ENCODE measurements at regions not wholly inside any gene's neighbourhood (a gene's known extent, or its start where the extent isn't known, plus 50 kb on each side); places are given as distances from the start of the nearest gene placed in this dataset.

DNA sequence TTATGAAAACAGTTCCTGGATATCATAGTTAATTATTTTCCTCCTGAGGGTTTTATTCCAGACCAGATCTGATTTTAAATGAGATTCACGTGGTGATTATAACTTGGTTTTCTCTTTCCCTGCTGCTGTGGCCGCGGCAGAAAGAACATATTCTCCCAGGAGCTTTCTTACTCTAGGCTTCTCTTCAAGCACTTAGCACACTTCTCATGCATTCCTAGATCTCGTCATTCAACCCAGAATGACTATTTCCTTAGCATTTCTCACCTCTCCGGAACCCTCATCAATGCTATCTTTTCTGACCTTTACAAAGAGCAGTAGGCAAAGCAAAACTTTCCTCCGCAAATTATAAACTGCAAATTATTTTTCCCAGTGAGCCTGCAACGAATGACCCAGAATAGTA, 122.9 kb downstream of the GPAT3 start:
- CTCF ChIA-PET, result no interaction called here
- intact Hi-C loops (cut with micrococcal nuclease; ENCODE audit: unreplicated experiment), result no loop called here
- H3K4me1 ChIP-seq (ENCODE audit: control insufficient read depth, insufficient read depth, low read length), result no peaks in the 10 kb centered on the region
- DNase-seq (ENCODE audit: low read depth, low spot score) (no peak), ATAC-seq (no peak)
- in situ Hi-C loops (cut with HindIII; ENCODE audit: low pct_unique_long_range_greater_than_20kb, low sequenced_read_pairs), result no loop called here
- H3K4me3 ChIP-seq (ENCODE audit: low read depth in 2 of 2, low read length in 2 of 2), result no peak overlapping the region
- H3K27ac ChIP-seq (ENCODE audit: low read length), result no peak overlapping the region
- POLR2A ChIA-PET, result no interaction called here
- TF ChIP-seq POLR2AphosphoS5 (IDR thresholded peaks at IDR 0.05; ENCODE audit: low read depth, low read length) (no peak), CTCF (IDR thresholded peaks at IDR 0.05) (no peak), SIN3A (IDR thresholded peaks at IDR 0.05; ENCODE audit: borderline replicate concordance, insufficient read depth, low read depth, low read length) (no peak)
- BruUV-seq (replicated peaks), result no TSS peak
- H3K36me3 ChIP-seq (ENCODE audit: control insufficient read depth, insufficient read depth, low read length), result no peaks in the 10 kb centered on the region; the same call in 1 of the 2 replicates
- no peaks in the 10 kb centered on the region for H3K9me3 ChIP-seq (ENCODE audit: control insufficient read depth, insufficient read depth, low read depth, low read length)
- H3K27me3 ChIP-seq (ENCODE audit: control insufficient read depth, insufficient read depth, low read length), result no peaks in the 10 kb centered on the region

DNA sequence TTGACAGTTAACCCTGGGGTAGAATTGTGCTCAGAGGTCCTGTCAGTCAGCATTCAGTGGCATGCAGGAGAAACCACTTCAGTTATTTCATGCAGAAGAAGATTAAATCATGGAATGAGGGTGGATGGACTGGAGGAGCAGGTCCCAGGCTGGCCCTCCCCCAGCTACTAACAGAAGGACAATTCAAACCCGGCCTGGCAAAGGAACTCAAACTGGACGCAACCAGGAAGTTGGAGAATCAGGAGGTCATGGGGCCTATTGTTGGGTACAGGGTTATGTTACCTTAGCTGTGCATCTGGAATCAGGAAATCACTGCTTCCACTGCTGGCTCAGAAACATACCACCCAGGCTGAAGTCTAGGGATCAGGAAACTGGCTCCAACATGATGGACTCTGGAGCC, 121.4 kb downstream of the GPAT3 start:
- BruUV-seq (replicated peaks), result no TSS peak
- Histone ChIP-seq H3K27ac (ENCODE audit: low read length) (no peak overlapping the region), H3K36me3 (ENCODE audit: control insufficient read depth, insufficient read depth, low read length) (no peaks in the 10 kb centered on the region), H3K4me3 (ENCODE audit: low read depth in 2 of 2, low read length in 2 of 2) (no peak overlapping the region), H3K27me3 (ENCODE audit: control insufficient read depth, insufficient read depth, low read length) (no peaks in the 10 kb centered on the region), H3K4me1 (ENCODE audit: control insufficient read depth, insufficient read depth, low read length) (no peaks in the 10 kb centered on the region), H3K9me3 (ENCODE audit: control insufficient read depth, insufficient read depth, low read depth, low read length) (no peaks in the 10 kb centered on the region)
- CTCF ChIA-PET, result interaction anchor here (0.5 kb wide), 1 partner anchor 825 kb away, joined by 4 read pairs; no protein-coding TSS in a partner anchor
- POLR2A ChIA-PET, result no interaction called here
- intact Hi-C loops (cut with micrococcal nuclease; ENCODE audit: unreplicated experiment) (no loop called here), in situ Hi-C loops (cut with HindIII; ENCODE audit: low pct_unique_long_range_greater_than_20kb, low sequenced_read_pairs) (no loop called here)
- no peak for DNase-seq (ENCODE audit: low read depth, low spot score)
- TF ChIP-seq TCF7L2 (IDR thresholded peaks at IDR 0.05; ENCODE audit: low read depth, low read length) (no peak), SIN3A (IDR thresholded peaks at IDR 0.05; ENCODE audit: borderline replicate concordance, insufficient read depth, low read depth, low read length) (no peak), POLR2AphosphoS5 (IDR thresholded peaks at IDR 0.05; ENCODE audit: low read depth, low read length) (no peak), CTCF (IDR thresholded peaks at IDR 0.05) (no peak)
- TF ChIP-seq, protein P1, sequence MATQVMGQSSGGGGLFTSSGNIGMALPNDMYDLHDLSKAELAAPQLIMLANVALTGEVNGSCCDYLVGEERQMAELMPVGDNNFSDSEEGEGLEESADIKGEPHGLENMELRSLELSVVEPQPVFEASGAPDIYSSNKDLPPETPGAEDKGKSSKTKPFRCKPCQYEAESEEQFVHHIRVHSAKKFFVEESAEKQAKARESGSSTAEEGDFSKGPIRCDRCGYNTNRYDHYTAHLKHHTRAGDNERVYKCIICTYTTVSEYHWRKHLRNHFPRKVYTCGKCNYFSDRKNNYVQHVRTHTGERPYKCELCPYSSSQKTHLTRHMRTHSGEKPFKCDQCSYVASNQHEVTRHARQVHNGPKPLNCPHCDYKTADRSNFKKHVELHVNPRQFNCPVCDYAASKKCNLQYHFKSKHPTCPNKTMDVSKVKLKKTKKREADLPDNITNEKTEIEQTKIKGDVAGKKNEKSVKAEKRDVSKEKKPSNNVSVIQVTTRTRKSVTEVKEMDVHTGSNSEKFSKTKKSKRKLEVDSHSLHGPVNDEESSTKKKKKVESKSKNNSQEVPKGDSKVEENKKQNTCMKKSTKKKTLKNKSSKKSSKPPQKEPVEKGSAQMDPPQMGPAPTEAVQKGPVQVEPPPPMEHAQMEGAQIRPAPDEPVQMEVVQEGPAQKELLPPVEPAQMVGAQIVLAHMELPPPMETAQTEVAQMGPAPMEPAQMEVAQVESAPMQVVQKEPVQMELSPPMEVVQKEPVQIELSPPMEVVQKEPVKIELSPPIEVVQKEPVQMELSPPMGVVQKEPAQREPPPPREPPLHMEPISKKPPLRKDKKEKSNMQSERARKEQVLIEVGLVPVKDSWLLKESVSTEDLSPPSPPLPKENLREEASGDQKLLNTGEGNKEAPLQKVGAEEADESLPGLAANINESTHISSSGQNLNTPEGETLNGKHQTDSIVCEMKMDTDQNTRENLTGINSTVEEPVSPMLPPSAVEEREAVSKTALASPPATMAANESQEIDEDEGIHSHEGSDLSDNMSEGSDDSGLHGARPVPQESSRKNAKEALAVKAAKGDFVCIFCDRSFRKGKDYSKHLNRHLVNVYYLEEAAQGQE (IDR thresholded peaks at IDR 0.05; ENCODE audit: insufficient read depth in 1 of 2, low read depth in 2 of 2, low read length in 1 of 2), result no peak
- no peak for ATAC-seq
